ENCODE measurements at regions not wholly inside any gene's neighbourhood (a gene's known extent, or its start where the extent isn't known, plus 50 kb on each side); places are given as distances from the start of the nearest gene placed in this dataset.

- no peaks in the 10 kb centered on the region for H3K27me3 ChIP-seq (ENCODE audit: control insufficient read depth, insufficient read depth, low read length)
- FAIRE-seq = no peak
- no peak overlapping the region for H3K4me3 ChIP-seq (ENCODE audit: low read depth, low read length)
- DNase-seq (ENCODE audit: low read depth) = no peak
- no peak for TF ChIP-seq CTCF (IDR thresholded peaks at IDR 0.05; ENCODE audit: insufficient read depth, low read length, severe bottlenecking)
- no peaks in the 10 kb centered on the region for H3K36me3 ChIP-seq (ENCODE audit: control insufficient read depth, insufficient read depth, low read length)
These were observed 51.8 kb upstream of the RIPOR2 start for GRCh38 chr6:24987446-24988115.

- no peaks in the 10 kb centered on the region for H3K36me3 ChIP-seq (ENCODE audit: control insufficient read depth, insufficient read depth, low read length)
- no peak for TF ChIP-seq CTCF (IDR thresholded peaks at IDR 0.05; ENCODE audit: insufficient read depth, low read length, severe bottlenecking)
- DNase-seq (ENCODE audit: low read depth) (no peak), FAIRE-seq (no peak)
- no peak overlapping the region for H3K4me3 ChIP-seq (ENCODE audit: low read depth, low read length)
- no peaks in the 10 kb centered on the region for H3K27me3 ChIP-seq (ENCODE audit: control insufficient read depth, insufficient read depth, low read length)
These were observed 52.8 kb upstream of the RIPOR2 start for GRCh38 chr6:24988562-24988961.

GRCh38 chr6:24990236-24990845, 54.6 kb upstream of the RIPOR2 start:
- no peak overlapping the region for H3K4me3 ChIP-seq (ENCODE audit: low read depth, low read length)
- TF ChIP-seq CTCF (IDR thresholded peaks at IDR 0.05; ENCODE audit: insufficient read depth, low read length, severe bottlenecking) = no peak
- FAIRE-seq (no peak), DNase-seq (ENCODE audit: low read depth) (peak; percentile 71)
- H3K27me3 ChIP-seq (ENCODE audit: control insufficient read depth, insufficient read depth, low read length) = no peaks in the 10 kb centered on the region
- no peaks in the 10 kb centered on the region for H3K36me3 ChIP-seq (ENCODE audit: control insufficient read depth, insufficient read depth, low read length)

- no peak overlapping the region for H3K4me3 ChIP-seq (ENCODE audit: low read depth, low read length)
- no peak for DNase-seq (ENCODE audit: low read depth)
- H3K27me3 ChIP-seq (ENCODE audit: control insufficient read depth, insufficient read depth, low read length) = no peaks in the 10 kb centered on the region
- FAIRE-seq = no peak
- TF ChIP-seq CTCF (IDR thresholded peaks at IDR 0.05; ENCODE audit: insufficient read depth, low read length, severe bottlenecking) = no peak
- H3K36me3 ChIP-seq (ENCODE audit: control insufficient read depth, insufficient read depth, low read length) = no peaks in the 10 kb centered on the region
These were observed 55.4 kb upstream of the RIPOR2 start for GRCh38 chr6:24990944-24991809.

- no peak overlapping the region for H3K4me3 ChIP-seq (ENCODE audit: low read depth, low read length)
- DNase-seq (ENCODE audit: low read depth) (peak; percentile 50), FAIRE-seq (no peak)
- H3K36me3 ChIP-seq (ENCODE audit: control insufficient read depth, insufficient read depth, low read length) = no peaks in the 10 kb centered on the region
- no peaks in the 10 kb centered on the region for H3K27me3 ChIP-seq (ENCODE audit: control insufficient read depth, insufficient read depth, low read length)
- TF ChIP-seq CTCF (IDR thresholded peaks at IDR 0.05; ENCODE audit: insufficient read depth, low read length, severe bottlenecking) = peak; percentile 72
These were observed 56.2 kb upstream of the RIPOR2 start for GRCh38 chr6:24991810-24992467.

Measured in bronchial epithelial cell (primary cell).